VCaP (cell line): ENCODE measurements at regions not wholly inside any gene's neighbourhood (a gene's known extent, or its start where the extent isn't known, plus 50 kb on each side); places are given as distances from the start of the nearest gene placed in this dataset.

Experiments
- H3K27ac ChIP-seq: fragments of 450-650 bp; 2 replicates; pipeline ENCODE4 v1.5.1; 2017
- TF ChIP-seq, protein P1 (sequence below): fragments of 450-650 bp; conservative IDR thresholded peaks from 2 replicates; pipeline ENCODE4 v1.5.1; 2017; ENCODE audit warnings: mild to moderate bottlenecking, moderate library complexity

- TF ChIP-seq, protein P1, sequence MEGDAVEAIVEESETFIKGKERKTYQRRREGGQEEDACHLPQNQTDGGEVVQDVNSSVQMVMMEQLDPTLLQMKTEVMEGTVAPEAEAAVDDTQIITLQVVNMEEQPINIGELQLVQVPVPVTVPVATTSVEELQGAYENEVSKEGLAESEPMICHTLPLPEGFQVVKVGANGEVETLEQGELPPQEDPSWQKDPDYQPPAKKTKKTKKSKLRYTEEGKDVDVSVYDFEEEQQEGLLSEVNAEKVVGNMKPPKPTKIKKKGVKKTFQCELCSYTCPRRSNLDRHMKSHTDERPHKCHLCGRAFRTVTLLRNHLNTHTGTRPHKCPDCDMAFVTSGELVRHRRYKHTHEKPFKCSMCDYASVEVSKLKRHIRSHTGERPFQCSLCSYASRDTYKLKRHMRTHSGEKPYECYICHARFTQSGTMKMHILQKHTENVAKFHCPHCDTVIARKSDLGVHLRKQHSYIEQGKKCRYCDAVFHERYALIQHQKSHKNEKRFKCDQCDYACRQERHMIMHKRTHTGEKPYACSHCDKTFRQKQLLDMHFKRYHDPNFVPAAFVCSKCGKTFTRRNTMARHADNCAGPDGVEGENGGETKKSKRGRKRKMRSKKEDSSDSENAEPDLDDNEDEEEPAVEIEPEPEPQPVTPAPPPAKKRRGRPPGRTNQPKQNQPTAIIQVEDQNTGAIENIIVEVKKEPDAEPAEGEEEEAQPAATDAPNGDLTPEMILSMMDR = no peak
- no peak overlapping the region for H3K27ac ChIP-seq
Measured at GRCh38 chr10:29873941-29874484, 185.4 kb downstream of the JCAD start.

DNA sequence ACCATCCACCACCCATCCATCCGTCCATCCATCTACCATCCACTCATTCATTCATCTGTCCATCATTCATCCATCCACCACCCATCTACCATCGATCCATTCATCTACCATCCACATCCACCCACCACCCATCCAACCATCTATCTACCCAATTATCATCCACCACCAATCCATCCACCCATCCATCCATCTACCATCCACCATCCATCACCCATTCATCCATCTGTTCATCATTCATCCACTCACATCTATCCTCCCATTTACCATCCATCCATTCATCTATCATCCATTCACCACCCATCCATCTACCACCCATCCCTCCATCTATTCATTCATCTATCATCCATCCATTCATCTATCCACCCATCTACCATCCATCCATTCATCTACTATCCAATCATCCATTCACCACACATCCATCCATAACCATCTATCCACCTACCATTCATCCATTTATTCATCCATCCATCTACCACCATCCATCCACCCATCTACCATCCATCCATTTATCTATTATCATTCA, 188.8 kb downstream of the JCAD start:
- TF ChIP-seq, protein P1 = no peak
- no peak overlapping the region for H3K27ac ChIP-seq

DNA sequence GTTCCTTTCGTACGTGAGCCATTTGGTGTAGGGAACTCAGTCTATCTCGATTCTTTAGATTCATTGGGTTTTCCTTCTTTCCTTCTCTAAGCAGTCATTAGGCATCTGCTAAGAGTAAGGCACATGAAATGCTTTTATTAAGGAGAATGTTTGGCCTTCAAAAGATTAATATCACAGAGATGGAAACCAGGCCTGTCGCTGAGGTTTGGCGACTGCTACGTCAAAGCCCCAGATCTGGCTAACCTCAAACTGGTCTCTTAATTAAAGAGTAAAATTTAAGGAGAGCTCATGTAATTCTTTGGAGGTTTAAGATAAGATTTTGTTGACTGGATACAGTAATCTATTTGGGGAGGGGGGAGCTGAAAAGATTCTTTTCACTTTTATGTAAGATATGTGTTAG, 189.8 kb downstream of the JCAD start:
- TF ChIP-seq, protein P1 = no peak
- no peak overlapping the region for H3K27ac ChIP-seq

GRCh38 chr10:29866356-29866755, 193.0 kb downstream of the JCAD start:
- TF ChIP-seq, protein P1 = no peak
- H3K27ac ChIP-seq = no peak overlapping the region

GRCh38 chr10:29865700-29866355, 193.6 kb downstream of the JCAD start:
- TF ChIP-seq, protein P1 = no peak
- H3K27ac ChIP-seq = no peak overlapping the region

GRCh38 chr10:29862923-29863614, 196.3 kb downstream of the JCAD start:
- no peak overlapping the region for H3K27ac ChIP-seq

More at GRCh38 chr10:29862923-29863614, 196.3 kb downstream of the JCAD start:
- TF ChIP-seq, protein P1 = no peak
